ACC112 (cell line): ENCODE measurements at regions not wholly inside any gene's neighbourhood (a gene's known extent, or its start where the extent isn't known, plus 50 kb on each side); places are given as distances from the start of the nearest gene placed in this dataset.
A peak's percentile ranks its signal among the peaks of the same experiment; 100 is the strongest.

Source experiments
- H2AFZ ChIP-seq: fragments of 200-600 bp; sonication (generic); one replicate; pipeline ENCODE4 v1.6.0; 2017; ENCODE audit warnings: antibody characterized with exemption, low read length; ENCODE audit not compliant: unreplicated experiment
- H3K27ac ChIP-seq: fragments of 200-600 bp; sonication (generic); 2 replicates; pipeline ENCODE4 v1.5.1; 2014; ENCODE audit warnings: low read depth, mild to moderate bottlenecking, antibody characterized with exemption, low read length, moderate library complexity
- H3K27me3 ChIP-seq: fragments of 200-600 bp; sonication (generic); 2 replicates; pipeline ENCODE4 v1.6.1; 2014; ENCODE audit warnings: mild to moderate bottlenecking, antibody characterized with exemption, low read length, moderate library complexity, mixed read lengths; ENCODE audit not compliant: insufficient read depth
- H3K36me3 ChIP-seq: fragments of 200-600 bp; sonication (generic); 2 replicates; pipeline ENCODE4 v1.6.1; 2016; ENCODE audit warnings: mild to moderate bottlenecking, antibody characterized with exemption, low read length, moderate library complexity, mixed read lengths; ENCODE audit not compliant: insufficient read depth
- H3K4me1 ChIP-seq: fragments of 200-600 bp; sonication (generic); one replicate; pipeline ENCODE4 v1.6.1; 2016; ENCODE audit warnings: low read length, mixed read lengths; ENCODE audit not compliant: insufficient read depth, unreplicated experiment, control insufficient read depth
- H3K4me3 ChIP-seq: fragments of 200-600 bp; sonication (generic); 2 replicates; pipeline ENCODE4 v1.5.1; 2014; ENCODE audit warnings: mild to moderate bottlenecking, low read depth, low read length
- H3K79me2 ChIP-seq: fragments of 200-600 bp; sonication (generic); one replicate; pipeline ENCODE4 v1.6.0; 2016; ENCODE audit warnings: low read length; ENCODE audit not compliant: control insufficient read depth, unreplicated experiment, insufficient read depth

DNA sequence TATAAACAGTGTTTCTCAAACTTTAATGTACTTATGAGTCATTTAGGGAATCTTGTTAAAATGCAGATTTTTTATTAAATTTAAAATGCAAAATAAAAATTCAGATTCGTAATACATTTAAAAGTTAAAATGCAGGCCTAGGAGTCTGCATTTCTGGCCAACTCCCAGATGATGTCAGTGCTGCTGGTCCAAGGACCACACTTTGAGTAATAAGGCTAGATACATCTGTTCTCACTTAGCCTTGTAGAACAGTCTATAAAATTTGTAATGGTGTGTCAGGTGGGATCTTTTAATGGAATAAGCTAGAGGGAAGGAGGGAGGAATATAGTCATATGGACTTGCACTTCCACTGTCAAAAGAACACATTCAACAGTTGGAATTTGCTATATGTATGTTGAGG lies 295.6 kb upstream of the BMP2 start:
- H3K4me1 ChIP-seq = no peaks in the 10 kb centered on the region
- no peaks in the 10 kb centered on the region for H3K27me3 ChIP-seq
- no peak overlapping the region for H3K4me3 ChIP-seq
- no peaks in the 10 kb centered on the region for H3K79me2 ChIP-seq
- no peak overlapping the region for H3K27ac ChIP-seq
- no peaks in the 10 kb centered on the region for H3K36me3 ChIP-seq
- no peak overlapping the region for H2AFZ ChIP-seq

DNA sequence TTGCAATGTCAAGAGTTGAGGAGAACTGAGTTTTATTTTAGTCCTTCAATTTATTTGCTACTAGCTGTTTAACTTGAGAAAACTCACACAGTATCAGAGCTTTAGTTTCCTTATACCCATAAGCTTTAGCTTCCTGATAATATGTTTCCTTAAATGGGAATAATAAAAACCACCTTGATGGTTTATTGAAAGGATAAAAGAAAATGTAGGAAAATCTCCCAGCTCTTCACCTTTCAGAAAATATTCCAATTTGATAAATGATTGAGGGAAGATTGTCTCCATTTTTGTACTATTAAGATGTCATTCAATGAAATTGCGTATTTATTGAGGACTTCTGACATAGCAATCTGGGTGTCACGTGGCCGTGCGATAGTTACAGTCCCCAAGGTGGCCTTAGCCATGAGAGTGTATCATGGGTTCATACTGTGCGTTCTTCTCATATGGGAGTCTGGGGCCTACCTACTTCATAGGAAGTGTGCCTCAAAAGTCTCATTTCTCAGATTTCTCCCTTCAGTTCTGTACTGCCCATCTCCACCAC lies 296.3 kb upstream of the BMP2 start:
- Histone ChIP-seq H3K36me3 (no peaks in the 10 kb centered on the region), H3K4me3 (no peak overlapping the region), H3K4me1 (no peaks in the 10 kb centered on the region), H2AFZ (no peak overlapping the region), H3K27me3 (no peaks in the 10 kb centered on the region), H3K27ac (no peak overlapping the region), H3K79me2 (no peaks in the 10 kb centered on the region)

DNA sequence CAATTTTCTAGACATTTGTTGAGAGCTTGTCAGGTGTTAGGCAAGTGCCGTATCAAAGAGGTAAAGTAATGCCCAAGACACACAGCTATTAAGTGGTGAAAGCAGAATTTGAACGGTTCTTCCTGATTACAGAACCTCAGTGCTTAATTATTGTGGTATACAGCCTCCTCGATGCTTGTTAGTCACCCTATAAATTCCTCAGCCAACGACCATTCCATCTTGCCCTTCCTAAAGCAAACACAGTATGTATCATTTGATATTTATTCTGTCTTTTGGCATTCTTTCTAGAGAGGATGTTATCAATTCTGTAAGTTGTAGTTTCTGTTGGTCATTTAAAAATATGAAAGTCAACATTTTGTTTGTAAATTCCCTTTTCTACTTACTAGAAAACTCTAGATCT lies 297.8 kb upstream of the BMP2 start:
- Histone ChIP-seq H3K36me3 (no peaks in the 10 kb centered on the region), H3K79me2 (no peaks in the 10 kb centered on the region), H3K4me1 (no peaks in the 10 kb centered on the region), H3K27ac (no peak overlapping the region), H3K27me3 (no peaks in the 10 kb centered on the region), H3K4me3 (no peak overlapping the region), H2AFZ (no peak overlapping the region)

DNA sequence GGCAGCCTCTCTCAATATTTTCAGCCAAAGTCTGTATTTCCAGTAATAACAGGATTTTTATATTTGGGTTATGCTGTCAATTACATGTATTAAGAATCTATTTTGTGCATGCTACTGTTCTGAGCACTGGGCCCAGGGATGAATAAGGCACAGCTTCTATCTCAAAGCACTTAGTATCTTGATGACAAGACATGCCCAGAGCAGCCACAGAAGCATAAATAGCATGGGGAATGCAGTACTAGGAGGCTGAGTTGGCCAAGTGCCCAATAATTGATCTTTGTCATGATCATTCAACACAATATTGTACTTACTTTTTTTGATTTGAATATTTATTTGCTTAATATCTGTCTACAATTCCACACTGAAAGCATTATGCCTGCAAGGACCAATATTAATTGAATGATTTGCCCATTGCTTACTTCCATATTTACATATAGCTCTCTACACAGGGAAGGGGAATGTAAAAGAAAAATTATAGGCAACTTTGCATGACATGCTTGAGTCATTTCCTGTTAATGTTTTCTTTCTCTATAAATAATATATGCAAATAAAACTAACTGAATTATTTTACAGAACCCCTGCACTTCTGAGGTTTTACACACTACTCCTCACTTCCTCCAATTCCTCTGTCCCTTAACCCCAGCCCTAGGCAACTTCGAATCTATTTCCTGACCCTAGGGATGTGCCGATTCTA lies 298.9 kb upstream of the BMP2 start:
- H3K27ac ChIP-seq = no peak overlapping the region
- H3K36me3 ChIP-seq = no peaks in the 10 kb centered on the region
- no peaks in the 10 kb centered on the region for H3K79me2 ChIP-seq
- H3K4me1 ChIP-seq = no peaks in the 10 kb centered on the region
- no peak overlapping the region for H2AFZ ChIP-seq
- no peaks in the 10 kb centered on the region for H3K27me3 ChIP-seq
- H3K4me3 ChIP-seq = no peak overlapping the region

DNA sequence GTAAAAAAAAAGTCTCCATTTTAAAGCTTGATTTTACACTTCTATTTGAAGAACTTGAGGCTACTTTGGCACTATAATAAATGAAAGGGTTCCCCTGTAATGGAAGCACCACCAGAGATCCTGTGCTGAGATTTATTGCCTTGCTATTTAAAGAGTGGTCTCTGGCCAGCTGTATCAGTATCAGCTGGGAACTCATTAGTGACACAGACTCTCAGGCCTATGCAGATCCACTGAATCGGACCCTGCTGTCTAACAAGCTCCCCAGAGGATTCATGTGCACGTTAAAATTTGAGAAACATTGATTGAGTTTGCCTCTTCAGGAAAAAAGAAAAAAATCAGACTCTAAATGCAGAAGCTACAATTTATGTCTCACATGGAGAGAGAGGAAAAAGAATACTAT lies 299.9 kb upstream of the BMP2 start:
- H3K79me2 ChIP-seq = no peaks in the 10 kb centered on the region
- no peak overlapping the region for H3K4me3 ChIP-seq
- H2AFZ ChIP-seq = no peak overlapping the region
- H3K4me1 ChIP-seq = no peaks in the 10 kb centered on the region
- H3K36me3 ChIP-seq = no peaks in the 10 kb centered on the region
- no peak overlapping the region for H3K27ac ChIP-seq
- no peaks in the 10 kb centered on the region for H3K27me3 ChIP-seq

DNA sequence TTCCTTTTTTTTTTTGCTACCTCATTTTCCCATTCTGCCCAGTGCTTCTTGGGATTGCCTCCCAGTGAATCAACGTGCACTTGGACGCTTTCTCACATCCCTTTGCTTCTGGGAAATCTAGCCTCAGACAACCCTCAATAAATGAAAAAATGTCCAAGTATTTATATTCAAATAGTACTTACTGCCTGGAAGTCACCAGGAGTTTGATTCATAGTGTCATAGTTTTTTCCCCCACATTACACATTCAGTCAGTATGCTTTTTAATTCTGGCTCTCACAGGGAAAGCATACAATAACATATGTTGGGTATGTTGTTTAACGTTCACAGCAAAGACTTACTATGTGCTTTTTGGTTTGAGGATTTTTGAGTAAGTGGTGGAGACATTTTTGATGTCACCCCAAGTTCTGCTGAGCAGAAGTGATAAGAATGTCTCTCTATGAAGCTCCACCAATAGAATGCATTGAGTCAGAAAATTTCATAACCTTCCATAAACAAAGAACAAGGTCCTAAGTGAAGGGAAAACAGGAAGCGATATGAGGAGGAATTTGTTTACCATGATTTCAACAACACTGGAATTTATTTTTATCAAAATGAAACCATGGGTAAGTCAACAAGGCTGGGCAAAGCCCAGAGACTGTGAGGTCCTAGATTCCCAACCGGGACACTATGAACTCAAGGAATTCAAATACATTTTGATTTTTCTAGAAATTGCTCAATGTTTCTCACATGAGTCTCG lies 301.2 kb upstream of the BMP2 start:
- Histone ChIP-seq H3K4me1 (no peaks in the 10 kb centered on the region), H3K4me3 (no peak overlapping the region), H2AFZ (no peak overlapping the region), H3K79me2 (no peaks in the 10 kb centered on the region), H3K36me3 (no peaks in the 10 kb centered on the region), H3K27me3 (no peaks in the 10 kb centered on the region), H3K27ac (peak overlapping the region; percentile 6; the same call in 1 of the 2 replicates)

DNA sequence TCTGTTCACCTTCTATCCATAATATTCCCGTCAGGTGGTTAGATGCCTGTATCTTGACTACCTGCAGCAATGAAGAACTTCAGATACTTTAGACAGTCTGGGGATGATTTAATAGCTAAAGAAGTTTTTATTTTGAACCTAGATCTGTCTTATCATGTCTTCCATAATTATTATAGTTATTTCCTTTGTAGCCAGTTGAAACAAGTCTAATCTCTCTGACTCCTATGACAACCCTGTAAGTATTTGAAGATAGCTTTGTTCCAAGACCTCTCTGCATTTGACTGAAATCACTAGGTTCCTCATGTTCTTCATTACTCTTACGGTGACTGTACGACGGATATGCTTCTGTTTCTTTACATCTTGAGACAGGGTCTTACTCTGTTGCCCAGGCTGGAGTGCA lies 316.6 kb upstream of the BMP2 start:
- Histone ChIP-seq H3K4me1 (no peaks in the 10 kb centered on the region), H3K4me3 (no peak overlapping the region), H3K79me2 (no peaks in the 10 kb centered on the region), H2AFZ (no peak overlapping the region), H3K27me3 (no peaks in the 10 kb centered on the region), H3K27ac (no peak overlapping the region), H3K36me3 (no peaks in the 10 kb centered on the region)

DNA sequence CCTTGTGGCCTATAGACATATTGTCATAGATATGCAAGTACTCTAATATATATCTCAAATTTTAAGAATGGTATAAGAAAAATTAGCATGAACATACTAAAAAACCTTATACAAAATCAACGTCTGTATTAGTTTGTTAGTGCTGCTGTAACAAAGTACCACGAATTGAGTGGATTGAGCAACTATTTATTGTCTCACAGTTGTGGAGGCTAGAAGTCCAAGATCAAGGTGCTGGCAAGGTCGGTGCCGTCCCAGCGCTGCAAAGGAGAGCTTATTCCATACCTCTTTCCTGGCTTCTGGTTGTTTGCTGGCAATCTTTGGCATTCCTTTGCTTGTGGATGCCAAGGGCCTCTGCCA lies 317.6 kb upstream of the FERMT1 start:
- Histone ChIP-seq H2AFZ (no peak overlapping the region), H3K36me3 (no peaks in the 10 kb centered on the region), H3K4me3 (no peak overlapping the region), H3K27ac (no peak overlapping the region), H3K79me2 (no peaks in the 10 kb centered on the region), H3K4me1 (no peaks in the 10 kb centered on the region), H3K27me3 (no peaks in the 10 kb centered on the region)

DNA sequence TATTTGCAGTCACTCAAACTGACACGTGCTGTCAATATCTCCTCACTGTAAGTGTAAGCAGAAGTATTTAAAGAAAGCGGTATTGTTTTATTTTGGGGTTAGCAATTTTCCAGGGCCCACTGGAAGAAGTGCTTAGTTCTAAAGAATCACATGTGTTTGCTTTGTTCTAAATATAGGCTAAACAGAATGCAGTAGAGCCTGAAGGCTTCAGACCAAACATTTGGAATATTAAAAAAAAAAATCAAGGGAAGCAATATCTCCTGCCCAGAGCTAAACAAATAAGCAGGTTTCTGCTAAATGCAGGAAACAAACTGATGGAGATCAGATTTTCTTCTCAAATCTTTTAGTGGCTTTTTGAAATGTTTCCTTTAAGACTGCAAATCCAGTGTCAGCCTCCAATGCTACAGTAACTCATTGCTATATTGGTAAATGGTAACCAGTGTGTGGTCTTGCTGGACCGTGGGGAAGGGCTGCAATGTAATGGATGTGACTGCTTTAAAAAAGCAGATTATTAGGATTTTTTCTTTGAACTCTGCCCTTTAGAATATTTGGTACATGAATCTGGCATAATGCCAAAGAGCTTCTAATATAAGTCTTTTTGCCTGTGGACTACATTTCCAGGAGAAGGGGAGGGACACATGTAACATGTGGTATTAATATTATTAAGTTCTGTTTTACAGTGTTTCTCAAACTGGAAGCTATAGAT lies 317.1 kb upstream of the FERMT1 start:
- Histone ChIP-seq H3K27ac (no peak overlapping the region), H2AFZ (no peak overlapping the region), H3K4me1 (no peaks in the 10 kb centered on the region), H3K4me3 (no peak overlapping the region), H3K27me3 (no peaks in the 10 kb centered on the region), H3K36me3 (no peaks in the 10 kb centered on the region), H3K79me2 (no peaks in the 10 kb centered on the region)

DNA sequence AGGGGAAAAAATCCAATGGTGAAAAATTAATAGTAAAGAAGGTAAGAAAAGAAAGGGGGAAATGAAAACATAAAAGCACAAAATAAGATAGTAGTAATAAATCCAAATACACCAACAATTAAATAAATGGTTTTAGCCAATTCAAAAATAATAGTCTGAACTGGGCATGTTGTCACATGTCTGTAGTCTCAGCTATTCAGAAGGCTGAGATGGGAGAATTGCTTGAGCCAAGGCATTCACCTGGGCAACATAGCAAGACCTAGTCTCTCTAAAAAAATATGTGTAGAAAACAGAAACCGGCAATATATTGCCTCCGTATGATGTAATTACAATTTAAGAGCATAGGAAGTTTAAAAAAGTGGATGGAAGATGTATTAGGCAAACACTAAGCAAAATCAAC lies 311.3 kb upstream of the FERMT1 start:
- no peak overlapping the region for H2AFZ ChIP-seq
- no peak overlapping the region for H3K4me3 ChIP-seq
- no peaks in the 10 kb centered on the region for H3K36me3 ChIP-seq
- no peak overlapping the region for H3K27ac ChIP-seq
- H3K4me1 ChIP-seq = no peaks in the 10 kb centered on the region
- no peaks in the 10 kb centered on the region for H3K79me2 ChIP-seq
- no peaks in the 10 kb centered on the region; the same call in 1 of the 2 replicates for H3K27me3 ChIP-seq
